Neural cell (in vitro differentiated cells): ENCODE measurements at regions not wholly inside any gene's neighbourhood (a gene's known extent, or its start where the extent isn't known, plus 50 kb on each side); places are given as distances from the start of the nearest gene placed in this dataset.

Experiments used
- EP300 ChIP-seq: fragments of 450-650 bp; conservative IDR thresholded peaks from 2 replicates; pipeline ENCODE4 v1.6.1; 2014; ENCODE audit warnings: antibody characterized with exemption, mild to moderate bottlenecking, moderate library complexity; ENCODE audit not compliant: poor library complexity, severe bottlenecking
- EZH2 ChIP-seq: fragments of 200-600, 300-800 bp; shearing (Covaris generic), sonication (generic); IDR thresholded peaks from 2 replicates; pipeline ENCODE4 v1.6.1; 2014; ENCODE audit warnings: antibody characterized with exemption, low read length, borderline replicate concordance, mild to moderate bottlenecking; ENCODE audit not compliant: insufficient read depth, poor library complexity, severe bottlenecking
- MXI1 ChIP-seq: fragments of 450-650 bp; conservative IDR thresholded peaks from 2 replicates; pipeline ENCODE4 v1.6.1; 2014; ENCODE audit warnings: antibody characterized with exemption, mild to moderate bottlenecking; ENCODE audit not compliant: poor library complexity, severe bottlenecking
- POLR2AphosphoS5 ChIP-seq: IDR thresholded peaks from 2 replicates; pipeline ENCODE4 v1.6.1; 2012
- RAD21 ChIP-seq: fragments of 450-650 bp; conservative IDR thresholded peaks from 2 replicates; pipeline ENCODE4 v1.6.1; 2014; ENCODE audit warnings: antibody characterized with exemption, mild to moderate bottlenecking, moderate library complexity
- TF ChIP-seq, protein P1 (sequence below): fragments of 450-650 bp; IDR thresholded peaks from 2 replicates; pipeline ENCODE4 v1.5.1; 2014; ENCODE audit warnings: antibody characterized with exemption, mild to moderate bottlenecking, moderate library complexity; ENCODE audit not compliant: poor library complexity, severe bottlenecking

DNA sequence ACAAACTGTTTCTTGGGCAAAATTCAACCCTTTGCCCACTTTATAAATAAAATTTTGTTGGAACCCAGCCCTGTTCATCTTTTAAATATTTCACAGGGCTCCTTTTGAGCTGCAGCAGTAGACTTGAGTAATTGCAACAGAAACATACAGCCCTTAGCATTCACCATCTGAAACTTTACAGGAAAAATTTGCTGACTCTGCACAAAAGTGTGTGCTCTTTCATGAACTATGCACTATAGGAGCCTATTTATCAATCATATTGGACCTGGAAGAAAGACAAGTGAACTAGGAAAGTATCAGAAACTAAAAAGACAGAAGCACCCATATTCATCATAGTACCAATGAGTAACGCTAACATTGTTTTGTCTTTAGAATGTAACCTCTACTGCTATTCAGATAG is 406.9 kb upstream of the SLC10A2 start:
- TF ChIP-seq RAD21: no peak
- TF ChIP-seq, protein P1, sequence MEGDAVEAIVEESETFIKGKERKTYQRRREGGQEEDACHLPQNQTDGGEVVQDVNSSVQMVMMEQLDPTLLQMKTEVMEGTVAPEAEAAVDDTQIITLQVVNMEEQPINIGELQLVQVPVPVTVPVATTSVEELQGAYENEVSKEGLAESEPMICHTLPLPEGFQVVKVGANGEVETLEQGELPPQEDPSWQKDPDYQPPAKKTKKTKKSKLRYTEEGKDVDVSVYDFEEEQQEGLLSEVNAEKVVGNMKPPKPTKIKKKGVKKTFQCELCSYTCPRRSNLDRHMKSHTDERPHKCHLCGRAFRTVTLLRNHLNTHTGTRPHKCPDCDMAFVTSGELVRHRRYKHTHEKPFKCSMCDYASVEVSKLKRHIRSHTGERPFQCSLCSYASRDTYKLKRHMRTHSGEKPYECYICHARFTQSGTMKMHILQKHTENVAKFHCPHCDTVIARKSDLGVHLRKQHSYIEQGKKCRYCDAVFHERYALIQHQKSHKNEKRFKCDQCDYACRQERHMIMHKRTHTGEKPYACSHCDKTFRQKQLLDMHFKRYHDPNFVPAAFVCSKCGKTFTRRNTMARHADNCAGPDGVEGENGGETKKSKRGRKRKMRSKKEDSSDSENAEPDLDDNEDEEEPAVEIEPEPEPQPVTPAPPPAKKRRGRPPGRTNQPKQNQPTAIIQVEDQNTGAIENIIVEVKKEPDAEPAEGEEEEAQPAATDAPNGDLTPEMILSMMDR: no peak
- no peak for TF ChIP-seq EZH2
- TF ChIP-seq EP300: no peak
- TF ChIP-seq MXI1: no peak
- no peak for TF ChIP-seq POLR2AphosphoS5
